ENCODE measurements at regions not wholly inside any gene's neighbourhood (a gene's known extent, or its start where the extent isn't known, plus 50 kb on each side); places are given as distances from the start of the nearest gene placed in this dataset.

DNA sequence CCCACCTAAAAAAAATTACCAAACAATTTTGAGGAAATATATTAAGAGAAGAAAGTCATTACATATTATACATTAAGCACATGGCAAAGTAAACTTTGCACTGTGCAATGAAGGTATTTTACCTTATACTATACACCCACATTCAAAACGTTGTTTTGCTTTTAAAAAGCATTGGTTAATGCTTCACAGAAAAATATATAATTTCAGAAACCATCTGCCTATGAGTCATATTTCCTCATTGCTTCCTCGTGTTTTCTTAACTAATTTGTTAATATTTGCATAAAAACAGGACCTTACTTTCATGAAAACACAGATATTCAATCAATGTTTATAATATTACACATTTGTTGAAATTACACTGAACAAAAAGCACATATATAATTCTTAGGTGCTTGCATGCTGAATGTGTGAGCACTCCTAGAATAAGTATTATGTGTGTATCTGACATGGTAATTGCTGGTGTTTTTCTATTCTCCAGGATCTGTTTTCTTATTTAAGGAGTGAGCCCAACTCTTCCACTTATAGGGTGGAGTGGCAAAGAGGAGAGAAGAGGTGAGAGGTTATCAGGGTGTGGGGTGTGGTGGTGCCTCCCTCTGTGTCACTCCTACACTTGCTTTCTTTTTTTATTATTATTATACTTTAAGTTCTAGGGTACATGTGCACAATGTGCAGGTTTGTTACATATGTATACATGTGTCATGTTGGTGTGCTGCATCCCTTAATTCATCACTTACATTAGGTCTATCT, 95.1 kb upstream of the IQCM start:
- Histone ChIP-seq H3K9me3 (ENCODE audit: insufficient read depth, low read length) (no peaks in the 10 kb centered on the region), H3K79me2 (ENCODE audit: insufficient read depth, low read length) (no peaks in the 10 kb centered on the region), H3K27me3 (ENCODE audit: low read length) (no peaks in the 10 kb centered on the region), H2AFZ (ENCODE audit: low read depth, low read length, severe bottlenecking) (no peak overlapping the region), H3K9me2 (replicated peaks; ENCODE audit: insufficient read depth, low read length) (no peaks in the 10 kb centered on the region), H3K27ac (ENCODE audit: low read depth, low read length) (no peak overlapping the region), H3K4me2 (ENCODE audit: low read depth, low read length, poor library complexity, severe bottlenecking) (no peak overlapping the region), H3K9ac (ENCODE audit: low read length) (no peak overlapping the region), H4K20me1 (ENCODE audit: low read depth, low read length) (no peaks in the 10 kb centered on the region), H3K4me3 (ENCODE audit: insufficient read depth, low read length, poor library complexity, severe bottlenecking) (no peak overlapping the region), H3K36me3 (ENCODE audit: low read length) (no peaks in the 10 kb centered on the region), H3F3A (ENCODE audit: insufficient read depth) (no peaks in the 10 kb centered on the region)
- TF ChIP-seq, protein P1, sequence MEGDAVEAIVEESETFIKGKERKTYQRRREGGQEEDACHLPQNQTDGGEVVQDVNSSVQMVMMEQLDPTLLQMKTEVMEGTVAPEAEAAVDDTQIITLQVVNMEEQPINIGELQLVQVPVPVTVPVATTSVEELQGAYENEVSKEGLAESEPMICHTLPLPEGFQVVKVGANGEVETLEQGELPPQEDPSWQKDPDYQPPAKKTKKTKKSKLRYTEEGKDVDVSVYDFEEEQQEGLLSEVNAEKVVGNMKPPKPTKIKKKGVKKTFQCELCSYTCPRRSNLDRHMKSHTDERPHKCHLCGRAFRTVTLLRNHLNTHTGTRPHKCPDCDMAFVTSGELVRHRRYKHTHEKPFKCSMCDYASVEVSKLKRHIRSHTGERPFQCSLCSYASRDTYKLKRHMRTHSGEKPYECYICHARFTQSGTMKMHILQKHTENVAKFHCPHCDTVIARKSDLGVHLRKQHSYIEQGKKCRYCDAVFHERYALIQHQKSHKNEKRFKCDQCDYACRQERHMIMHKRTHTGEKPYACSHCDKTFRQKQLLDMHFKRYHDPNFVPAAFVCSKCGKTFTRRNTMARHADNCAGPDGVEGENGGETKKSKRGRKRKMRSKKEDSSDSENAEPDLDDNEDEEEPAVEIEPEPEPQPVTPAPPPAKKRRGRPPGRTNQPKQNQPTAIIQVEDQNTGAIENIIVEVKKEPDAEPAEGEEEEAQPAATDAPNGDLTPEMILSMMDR (IDR thresholded peaks at IDR 0.05; ENCODE audit: insufficient read depth, low read length, poor library complexity, severe bottlenecking) = no peak
- no peak for TF ChIP-seq EZH2phosphoT487 (conservative IDR thresholded peaks at IDR 0.05; ENCODE audit: low read length)

DNA sequence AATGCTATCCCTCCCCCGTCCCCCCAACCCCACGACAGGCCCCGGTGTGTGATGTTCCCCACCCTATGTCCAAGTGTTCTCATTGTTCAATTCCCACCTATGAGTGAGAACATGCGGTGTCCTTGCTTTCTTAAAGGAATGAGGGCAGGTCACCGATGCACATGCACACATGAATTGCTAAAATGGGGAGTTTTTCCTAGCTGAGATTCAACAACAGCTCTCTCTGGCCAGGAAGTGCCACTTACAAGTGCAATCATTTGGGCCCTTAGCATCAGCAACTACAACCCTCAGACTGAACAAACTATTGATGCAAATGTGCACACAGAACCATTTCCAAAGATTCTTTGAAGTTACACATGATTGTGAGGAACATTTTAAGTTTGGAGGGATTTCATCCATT, 95.7 kb upstream of the IQCM start:
- H3K79me2 ChIP-seq (ENCODE audit: insufficient read depth, low read length) = no peaks in the 10 kb centered on the region
- H3K27me3 ChIP-seq (ENCODE audit: low read length) = no peaks in the 10 kb centered on the region
- no peak overlapping the region for H3K9ac ChIP-seq (ENCODE audit: low read length)
- no peaks in the 10 kb centered on the region for H3F3A ChIP-seq (ENCODE audit: insufficient read depth)
- no peaks in the 10 kb centered on the region for H3K9me3 ChIP-seq (ENCODE audit: insufficient read depth, low read length)
- TF ChIP-seq EZH2phosphoT487 (conservative IDR thresholded peaks at IDR 0.05; ENCODE audit: low read length) = no peak
- TF ChIP-seq, protein P1 (IDR thresholded peaks at IDR 0.05; ENCODE audit: insufficient read depth, low read length, poor library complexity, severe bottlenecking) = no peak
- no peak overlapping the region for H2AFZ ChIP-seq (ENCODE audit: low read depth, low read length, severe bottlenecking)
- H3K4me2 ChIP-seq (ENCODE audit: low read depth, low read length, poor library complexity, severe bottlenecking) = no peak overlapping the region
- no peak overlapping the region for H3K27ac ChIP-seq (ENCODE audit: low read depth, low read length)
- H4K20me1 ChIP-seq (ENCODE audit: low read depth, low read length) = no peaks in the 10 kb centered on the region
- H3K36me3 ChIP-seq (ENCODE audit: low read length) = no peaks in the 10 kb centered on the region
- H3K4me3 ChIP-seq (ENCODE audit: insufficient read depth, low read length, poor library complexity, severe bottlenecking) = no peak overlapping the region
- H3K9me2 ChIP-seq (replicated peaks; ENCODE audit: insufficient read depth, low read length) = no peaks in the 10 kb centered on the region

DNA sequence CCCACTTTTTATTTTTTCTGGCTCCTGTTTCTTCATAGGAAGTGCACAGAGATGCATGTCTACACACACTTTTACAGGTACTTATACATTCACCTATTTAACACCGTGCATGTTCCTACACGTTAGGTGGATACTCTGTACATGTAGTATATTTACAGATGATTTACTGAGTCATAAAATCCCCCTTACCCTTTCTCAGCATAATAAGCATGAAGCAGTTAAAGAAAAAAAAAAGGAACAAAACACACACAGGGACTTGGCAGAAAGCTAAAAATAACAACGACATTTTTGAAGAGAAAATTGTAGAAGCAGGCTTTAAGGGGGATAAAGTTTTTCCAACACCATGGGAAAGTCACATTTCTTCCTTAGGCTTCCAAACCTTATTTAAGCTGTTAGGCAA, 96.4 kb upstream of the IQCM start:
- Histone ChIP-seq H3K79me2 (ENCODE audit: insufficient read depth, low read length) (no peaks in the 10 kb centered on the region), H3K27ac (ENCODE audit: low read depth, low read length) (no peak overlapping the region), H2AFZ (ENCODE audit: low read depth, low read length, severe bottlenecking) (no peak overlapping the region), H4K20me1 (ENCODE audit: low read depth, low read length) (no peaks in the 10 kb centered on the region), H3K27me3 (ENCODE audit: low read length) (no peaks in the 10 kb centered on the region), H3K9me3 (ENCODE audit: insufficient read depth, low read length) (no peaks in the 10 kb centered on the region), H3K4me2 (ENCODE audit: low read depth, low read length, poor library complexity, severe bottlenecking) (no peak overlapping the region), H3K36me3 (ENCODE audit: low read length) (no peaks in the 10 kb centered on the region), H3K4me3 (ENCODE audit: insufficient read depth, low read length, poor library complexity, severe bottlenecking) (no peak overlapping the region), H3K9me2 (replicated peaks; ENCODE audit: insufficient read depth, low read length) (no peaks in the 10 kb centered on the region), H3F3A (ENCODE audit: insufficient read depth) (no peaks in the 10 kb centered on the region), H3K9ac (ENCODE audit: low read length) (no peak overlapping the region)
- TF ChIP-seq EZH2phosphoT487 (conservative IDR thresholded peaks at IDR 0.05; ENCODE audit: low read length) = no peak
- TF ChIP-seq, protein P1 (IDR thresholded peaks at IDR 0.05; ENCODE audit: insufficient read depth, low read length, poor library complexity, severe bottlenecking) = no peak
